NCI-H226 (cell line): ENCODE measurements at regions not wholly inside any gene's neighbourhood (a gene's known extent, or its start where the extent isn't known, plus 50 kb on each side); places are given as distances from the start of the nearest gene placed in this dataset.
A peak's percentile ranks its signal among the peaks of the same experiment; 100 is the strongest.
"Not testable (repeated sequence)": the region's sequence is repeated elsewhere in the genome, so short reads cannot be mapped to it uniquely, and the experiment has no call there.

Experiments
- DNase-seq: peaks from one replicate; pipeline ENCODE4 v3.0.0-alpha.2; 2015

DNA sequence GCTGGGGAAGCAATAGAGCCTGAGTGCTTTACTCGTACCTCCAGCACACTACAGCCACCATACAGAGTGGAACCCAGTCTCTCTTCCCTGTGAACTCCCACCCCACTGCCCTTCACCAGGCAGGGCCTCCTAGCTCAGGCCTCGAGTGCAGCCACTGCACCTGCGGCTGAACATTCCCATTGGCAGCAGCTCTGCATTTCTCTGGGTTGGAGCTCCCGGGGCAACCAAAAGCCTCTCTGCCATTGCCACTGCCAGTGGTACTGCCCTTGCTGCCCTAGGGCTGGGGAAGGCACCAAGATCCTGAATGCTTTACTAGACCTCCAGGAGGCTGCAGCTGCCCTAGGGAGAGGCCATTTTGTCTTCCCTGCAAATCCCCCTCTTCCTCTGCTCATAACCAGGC is 266.8 kb downstream of the TDRD3 start:
- DNase-seq, result no peak

DNA sequence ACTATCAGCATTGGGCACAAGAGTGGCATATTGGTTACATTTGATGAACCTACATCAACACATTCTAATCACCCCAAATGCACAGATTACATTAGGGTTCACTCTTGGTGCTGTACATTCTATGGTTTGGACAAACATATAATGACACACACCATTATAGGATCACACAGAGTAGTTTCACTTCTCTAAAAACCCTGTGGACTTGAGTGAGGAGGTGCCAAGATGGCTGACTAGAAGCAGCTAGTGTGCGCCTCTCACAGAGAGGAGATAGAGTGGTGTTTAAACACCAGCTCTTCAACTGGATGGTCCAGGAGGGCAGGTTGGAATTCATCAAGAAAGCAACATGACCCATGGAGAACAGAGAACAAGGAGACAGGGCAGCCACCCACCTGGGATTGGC is 265.6 kb downstream of the TDRD3 start:
- no peak for DNase-seq

DNA sequence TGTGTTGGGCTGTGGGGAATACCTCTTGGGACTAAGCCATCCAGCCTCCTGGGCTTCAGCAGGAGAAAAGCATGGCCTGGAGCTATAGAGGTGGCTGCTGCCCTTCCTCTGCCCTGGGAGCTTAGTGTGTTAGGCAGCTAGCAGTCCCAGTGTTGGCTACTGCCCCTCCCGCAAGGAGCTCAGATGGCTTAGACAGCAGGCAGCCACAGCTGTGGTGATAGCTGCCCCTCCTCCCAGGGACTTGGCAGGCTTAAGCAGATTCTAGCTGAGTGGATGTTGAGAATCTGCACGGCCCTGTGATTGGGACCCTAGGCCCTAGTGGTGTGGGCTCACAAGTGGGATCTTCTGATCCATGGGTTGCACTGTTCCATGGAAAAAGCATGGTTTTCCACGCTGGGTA is 264.5 kb downstream of the TDRD3 start:
- DNase-seq, result no peak

DNA sequence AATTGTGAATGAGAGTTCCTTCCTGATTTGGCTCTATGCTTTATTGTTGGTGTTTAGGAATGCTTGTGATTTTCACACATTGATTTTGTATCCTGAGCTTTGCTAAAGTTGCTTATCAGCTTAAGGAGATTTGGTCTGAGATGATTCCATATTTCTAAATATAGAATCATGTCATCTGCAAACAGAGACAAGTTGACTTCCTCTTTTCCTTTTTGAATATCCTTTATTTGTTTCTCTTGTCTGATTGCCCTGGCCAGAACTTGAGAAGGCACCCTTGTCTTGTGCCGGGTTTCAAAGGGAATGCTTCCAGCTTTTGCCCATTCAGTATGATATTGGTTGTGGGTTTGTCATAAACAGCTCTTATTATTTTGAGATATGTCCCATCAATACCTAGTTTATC is 260.6 kb downstream of the TDRD3 start:
- not testable (repeated sequence) for DNase-seq

DNA sequence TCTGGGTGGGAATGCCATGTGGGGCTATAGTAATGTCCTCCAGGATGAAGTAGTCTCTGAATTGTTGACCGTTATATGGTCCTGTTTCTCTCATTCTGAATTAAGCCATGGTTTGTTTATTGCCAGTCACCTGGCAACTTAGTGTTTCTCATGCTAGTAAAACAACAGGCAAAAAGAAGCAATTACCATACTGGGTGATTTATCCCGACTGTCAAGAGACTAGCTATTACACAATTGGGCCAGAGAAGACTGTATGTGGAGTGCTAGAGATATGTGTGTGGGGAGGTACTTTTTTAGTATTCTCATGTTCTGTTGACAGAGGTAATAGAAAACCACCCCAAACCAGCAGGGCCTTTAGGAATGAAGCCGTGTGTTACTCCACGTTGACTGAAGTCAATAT is 258.2 kb downstream of the TDRD3 start:
- peak; percentile 55 for DNase-seq

DNA sequence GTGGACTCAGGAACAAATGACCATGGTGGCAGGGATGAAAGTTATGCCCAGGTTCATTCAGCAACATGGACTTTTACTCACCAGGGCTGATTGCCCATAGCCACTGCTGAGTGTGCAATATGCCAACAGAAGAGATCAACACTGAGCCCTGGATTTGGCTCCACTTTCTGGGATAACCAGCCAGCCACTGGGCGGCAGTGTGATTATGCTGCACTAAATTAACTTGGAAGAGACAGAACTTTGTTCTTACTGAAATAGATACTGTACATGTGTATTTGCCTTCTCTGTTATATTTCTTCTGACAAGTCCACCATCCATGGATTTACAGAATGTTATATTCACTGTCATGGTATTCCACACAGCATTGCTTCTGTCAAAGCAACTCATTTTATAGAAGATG is 257.4 kb downstream of the TDRD3 start:
- peak; percentile 45 for DNase-seq

DNA sequence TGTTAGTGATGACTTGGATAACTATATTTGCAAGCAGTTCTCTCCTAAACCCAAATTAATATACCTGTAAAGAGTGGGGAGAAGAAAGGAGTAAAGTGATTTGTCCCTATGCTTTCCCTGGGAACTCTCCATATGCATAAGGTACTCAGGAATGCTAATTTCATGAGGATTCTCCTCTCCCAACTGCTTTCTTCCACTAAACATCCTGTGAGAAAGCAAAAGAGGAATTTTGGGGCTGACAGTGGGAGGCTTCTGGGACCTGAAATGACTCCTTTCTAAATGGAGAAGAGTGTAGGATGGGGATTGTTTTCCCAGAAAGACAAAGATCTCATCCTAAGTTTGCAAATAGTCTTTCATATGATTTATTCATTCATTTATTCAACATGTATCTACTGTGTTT is 250.5 kb downstream of the TDRD3 start:
- no peak for DNase-seq

DNA sequence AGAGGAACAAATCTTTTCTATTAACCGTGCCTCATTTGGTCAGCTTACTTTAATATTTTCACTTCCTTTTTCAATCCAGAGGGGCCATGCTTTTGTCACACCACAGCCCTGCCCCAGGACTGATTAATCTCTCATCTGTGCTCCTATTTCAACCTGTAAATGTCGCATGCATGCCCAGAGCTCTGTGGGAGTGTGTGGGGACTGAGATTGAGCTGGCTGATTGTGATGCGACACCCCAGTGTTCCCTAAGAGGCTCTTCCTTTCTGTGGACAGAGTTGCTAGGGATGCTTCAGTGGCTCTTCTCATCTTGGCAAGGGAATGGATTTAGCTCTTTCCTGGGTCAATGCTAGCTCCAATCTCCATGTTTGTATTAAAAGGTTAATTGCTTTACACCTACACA is 249.6 kb downstream of the TDRD3 start:
- DNase-seq, result no peak

DNA sequence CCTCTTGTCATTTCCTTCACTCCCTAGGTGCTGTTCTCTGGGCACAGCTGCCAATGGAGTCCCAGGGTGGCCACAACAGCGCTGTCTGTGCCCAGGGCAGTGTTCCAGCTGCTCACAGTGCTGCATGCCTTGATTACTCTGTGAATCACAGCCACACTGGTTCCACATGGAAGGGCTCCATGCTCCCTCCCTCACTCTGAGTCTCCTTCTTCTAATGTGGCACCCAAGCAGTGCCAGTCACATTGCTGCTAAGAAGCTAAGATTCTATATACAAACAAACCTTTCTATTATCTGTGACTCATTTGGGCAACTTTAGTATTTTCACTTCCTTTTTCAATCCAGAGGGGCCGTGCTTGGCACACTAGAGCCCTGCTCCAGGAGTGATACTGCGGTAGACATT is 248.7 kb downstream of the TDRD3 start:
- DNase-seq, result no peak

DNA sequence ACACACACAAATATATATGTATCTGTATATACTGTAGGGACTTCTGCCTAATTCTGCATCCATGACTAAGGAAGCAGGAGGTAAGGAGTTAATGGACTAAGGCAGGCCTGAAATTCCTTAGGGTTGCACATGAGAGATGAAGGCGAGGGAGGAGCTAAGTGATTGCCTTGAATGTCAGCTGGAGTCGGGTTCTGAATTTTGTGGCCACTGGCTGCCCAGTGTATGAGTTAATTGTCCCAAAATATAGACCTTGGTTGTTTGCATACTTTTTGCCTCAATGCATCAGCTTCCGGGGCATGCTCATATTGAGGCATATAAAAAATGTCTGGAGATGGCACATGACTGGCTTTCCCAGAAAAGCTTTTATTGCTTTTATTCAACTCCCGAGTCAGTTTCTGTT is 245.5 kb downstream of the TDRD3 start:
- DNase-seq, result no peak

DNA sequence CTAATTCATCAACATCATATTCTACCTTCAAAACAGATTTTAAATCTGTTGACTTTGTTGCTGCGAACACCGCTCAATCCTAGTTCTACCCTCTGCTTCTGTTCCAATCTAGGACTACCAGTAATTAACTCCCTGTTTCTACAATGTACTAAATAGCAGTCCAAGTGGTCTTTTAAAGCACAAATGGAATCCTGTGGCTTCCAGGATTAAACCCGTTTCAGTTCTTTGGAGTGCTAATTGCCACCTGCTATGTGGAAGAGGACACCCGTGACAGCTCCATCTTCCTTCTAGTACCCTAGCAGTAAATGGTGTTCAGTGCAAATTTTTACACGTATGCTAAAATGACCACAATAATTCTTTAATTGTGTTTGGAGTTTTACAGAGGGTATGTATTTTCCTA is 232.1 kb downstream of the TDRD3 start:
- DNase-seq, result no peak

DNA sequence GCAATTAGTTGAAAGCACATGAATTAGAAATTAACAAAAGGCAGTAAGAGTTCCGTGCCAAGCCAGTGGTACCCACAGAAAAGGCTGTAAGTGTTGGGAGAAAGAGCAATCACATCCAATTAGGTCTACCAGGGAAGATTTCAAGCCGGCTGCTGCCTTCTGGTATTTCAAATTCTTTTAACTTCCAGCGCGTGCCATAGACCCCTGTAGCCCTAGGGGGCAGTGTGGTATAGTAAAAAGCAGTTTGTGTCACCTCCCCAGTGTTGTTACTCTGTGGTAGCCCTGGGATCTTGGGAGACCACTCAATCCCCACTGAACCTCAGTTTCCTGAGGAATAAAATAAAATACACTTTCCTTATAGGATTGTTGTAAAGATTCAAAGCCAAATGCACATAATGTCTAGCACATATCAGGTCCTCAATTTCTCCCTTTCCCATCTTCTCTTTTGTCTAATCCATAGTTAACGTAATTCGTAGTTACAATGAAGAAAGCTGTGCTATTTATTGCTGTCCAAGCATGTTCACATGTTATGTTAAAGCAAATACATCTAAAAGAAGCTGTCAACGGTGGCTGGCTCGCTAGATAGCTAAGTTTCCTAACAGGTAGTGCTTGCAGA is 230.2 kb downstream of the TDRD3 start:
- DNase-seq, result peak; percentile 10
